A549 (cell line): ENCODE measurements at regions not wholly inside any gene's neighbourhood (a gene's known extent, or its start where the extent isn't known, plus 50 kb on each side); places are given as distances from the start of the nearest gene placed in this dataset.
A peak's percentile ranks its signal among the peaks of the same experiment; 100 is the strongest.

Experiments used
- ATAC-seq, 2 experiments: fragments of 200-7000 bp in 1 of 2; fragments of >200 bp in 1 of 2; cut with Nextera tagmentation in 1 of 2; cut with Tn5 transposase in 1 of 2; 3 replicates each; pipeline versions ENCODE4 v1.8.0 to v1.9.1; 2018 to 2020; ENCODE audit warnings: mild to moderate bottlenecking in 1 of 2, moderate library complexity in 1 of 2
- CTCF ChIA-PET: fragments of 300-600 bp; sonication (Branson Sonifier 250); formaldehyde crosslinking; extraction: SDS; loops from one replicate; lab custom pipeline; 2021; ENCODE audit warnings: antibody characterized with exemption, inconsistent platforms; lab: Yijun Ruan, JAX
- POLR2A ChIA-PET: fragments of 350-600 bp; formaldehyde crosslinking; extraction: SDS; loops from one replicate; lab custom pipeline; 2021; ENCODE audit warnings: antibody characterized with exemption, inconsistent platforms; lab: Yijun Ruan, JAX
- DNase-seq, 2 experiments: peaks; one replicate each; pipeline versions ENCODE4 v3.0.0 to v3.0.0-alpha.2; 2011 to 2016; ENCODE audit warnings: low read depth in 1 of 2, low spot score in 1 of 2
- FAIRE-seq: peaks from 2 replicates; lab custom pipeline; 2011; peaks lifted over from hg19 to GRCh38; lab: Jason Lieb, UNC
- H3K27ac ChIP-seq, 2 experiments: fragments of >200 bp; sonication (Bioruptor Twin); formaldehyde crosslinking; 3 replicates each; pipeline ENCODE4 v1.5.1; 2016 to 2017
- H3K4me1 ChIP-seq: fragments of >200 bp; sonication (Bioruptor Twin); formaldehyde crosslinking; 3 replicates; pipeline ENCODE4 v1.6.1; 2016
- H3K4me2 ChIP-seq: fragments of >200 bp; sonication (Bioruptor Twin); formaldehyde crosslinking; 3 replicates; pipeline ENCODE4 v1.6.1; 2016
- H3K4me3 ChIP-seq: fragments of >200 bp; sonication (Bioruptor Twin); formaldehyde crosslinking; 3 replicates; pipeline ENCODE4 v1.5.1; 2016
- H3K9me3 ChIP-seq: fragments of >200 bp; sonication (Bioruptor Twin); formaldehyde crosslinking; 3 replicates; pipeline ENCODE4 v1.6.1; 2016
- EHF ChIP-seq: fragments of 250-450 bp; sonication (Bioruptor Pico); IDR thresholded peaks from 2 replicates; pipeline ENCODE4 v1.5.0; 2020; ENCODE audit warnings: mild to moderate bottlenecking
- HOXB5 ChIP-seq: fragments of 250-450 bp; sonication (Bioruptor Pico); IDR thresholded peaks from 2 replicates; pipeline ENCODE4 v1.5.0; 2020; ENCODE audit warnings: mild to moderate bottlenecking, moderate library complexity
- JUN ChIP-seq, 2 experiments: fragments of >200 bp; sonication (Bioruptor Twin); formaldehyde crosslinking; IDR thresholded peaks; 2 replicates in 1 of 2; 3 replicates in 1 of 2; pipeline ENCODE4 v1.6.1; 2016 to 2017
- JUNB ChIP-seq: fragments of >200 bp; sonication (Bioruptor Twin); formaldehyde crosslinking; IDR thresholded peaks from 2 replicates; pipeline ENCODE4 v1.6.1; 2016
- KDM1A ChIP-seq: fragments of 200-600 bp; sonication (generic); IDR thresholded peaks from 2 replicates; pipeline ENCODE4 v1.6.1; 2016; ENCODE audit warnings: low read depth, mild to moderate bottlenecking
- MAFK ChIP-seq: fragments of 450-650 bp; IDR thresholded peaks from 2 replicates; pipeline ENCODE4 v1.6.1; 2014; ENCODE audit not compliant: partially characterized antibody
- MAZ ChIP-seq: fragments of 150-350 bp; IDR thresholded peaks from 2 replicates; pipeline ENCODE4 v1.6.1; 2014; ENCODE audit warnings: antibody characterized with exemption, low read depth, low read length, borderline replicate concordance
- MYC ChIP-seq: IDR thresholded peaks from 2 replicates; pipeline ENCODE4 v1.6.1; 2012; ENCODE audit warnings: mild to moderate bottlenecking, inconsistent platforms, low read length, improper control_type of control experiment, borderline replicate concordance
- NFE2L2 ChIP-seq: fragments of 150-350 bp; conservative IDR thresholded peaks from 2 replicates; pipeline ENCODE4 v1.6.1; 2014; ENCODE audit warnings: low read length
- NPAS2 ChIP-seq: fragments of 250-450 bp; sonication (Bioruptor Pico); IDR thresholded peaks from 2 replicates; pipeline ENCODE4 v1.8.0; 2022; ENCODE audit warnings: mild to moderate bottlenecking, moderate library complexity, borderline replicate concordance
- POLR2A ChIP-seq: IDR thresholded peaks from 2 replicates; pipeline ENCODE4 v1.6.1; 2012; ENCODE audit warnings: mild to moderate bottlenecking, low read length
- RARB ChIP-seq: fragments of 250-450 bp; sonication (Bioruptor Pico); IDR thresholded peaks from 2 replicates; pipeline ENCODE4 v1.8.0; 2021; ENCODE audit warnings: mild to moderate bottlenecking, moderate library complexity
- RCOR1 ChIP-seq: fragments of 150-350 bp; IDR thresholded peaks from 2 replicates; pipeline ENCODE4 v1.6.1; 2014; ENCODE audit warnings: antibody characterized with exemption, low read length, low read depth
- SREBF2 ChIP-seq: fragments of 450-650 bp; IDR thresholded peaks from 2 replicates; pipeline ENCODE4 v1.6.1; 2014; ENCODE audit warnings: mild to moderate bottlenecking, moderate library complexity
- ZFP36 ChIP-seq: fragments of 450-650 bp; IDR thresholded peaks from 2 replicates; pipeline ENCODE4 v1.6.1; 2014; ENCODE audit warnings: borderline replicate concordance; ENCODE audit not compliant: partially characterized antibody
- ZNF302 ChIP-seq: fragments of 250-450 bp; sonication (Bioruptor Pico); IDR thresholded peaks from 2 replicates; pipeline ENCODE4 v1.9.0; 2021; ENCODE audit warnings: inconsistent platforms, mild to moderate bottlenecking, moderate library complexity
- ZSCAN20 ChIP-seq: fragments of 250-450 bp; sonication (Bioruptor Pico); IDR thresholded peaks from 2 replicates; pipeline ENCODE4 v1.8.0; 2022; ENCODE audit warnings: mild to moderate bottlenecking, moderate library complexity
- WGBS: methylation state at CpG from one replicate; pipeline ENCODE4 v1.1.6; 2017; ENCODE audit errors: missing lambda C conversion rate; 5-methylcytosine and 5-hydroxymethylcytosine counted together
- TF ChIP-seq, protein P1 (sequence below): fragments of 250-450 bp; sonication (Bioruptor Pico); IDR thresholded peaks from 2 replicates; pipeline ENCODE4 v1.5.0; 2021; ENCODE audit warnings: mild to moderate bottlenecking, moderate library complexity, borderline replicate concordance
- TF ChIP-seq, protein P2 (sequence below): IDR thresholded peaks from 2 replicates; pipeline ENCODE4 v1.6.1; 2012
- TF ChIP-seq, protein P3 (sequence below): fragments of >200 bp; sonication (Bioruptor Twin); formaldehyde crosslinking; IDR thresholded peaks from 3 replicates; pipeline ENCODE4 v1.5.1; 2016
- TF ChIP-seq, protein P4 (sequence below): fragments of 150-350 bp; IDR thresholded peaks from 2 replicates; pipeline ENCODE4 v1.6.1; 2014; ENCODE audit warnings: low read depth, mild to moderate bottlenecking, low read length

DNA sequence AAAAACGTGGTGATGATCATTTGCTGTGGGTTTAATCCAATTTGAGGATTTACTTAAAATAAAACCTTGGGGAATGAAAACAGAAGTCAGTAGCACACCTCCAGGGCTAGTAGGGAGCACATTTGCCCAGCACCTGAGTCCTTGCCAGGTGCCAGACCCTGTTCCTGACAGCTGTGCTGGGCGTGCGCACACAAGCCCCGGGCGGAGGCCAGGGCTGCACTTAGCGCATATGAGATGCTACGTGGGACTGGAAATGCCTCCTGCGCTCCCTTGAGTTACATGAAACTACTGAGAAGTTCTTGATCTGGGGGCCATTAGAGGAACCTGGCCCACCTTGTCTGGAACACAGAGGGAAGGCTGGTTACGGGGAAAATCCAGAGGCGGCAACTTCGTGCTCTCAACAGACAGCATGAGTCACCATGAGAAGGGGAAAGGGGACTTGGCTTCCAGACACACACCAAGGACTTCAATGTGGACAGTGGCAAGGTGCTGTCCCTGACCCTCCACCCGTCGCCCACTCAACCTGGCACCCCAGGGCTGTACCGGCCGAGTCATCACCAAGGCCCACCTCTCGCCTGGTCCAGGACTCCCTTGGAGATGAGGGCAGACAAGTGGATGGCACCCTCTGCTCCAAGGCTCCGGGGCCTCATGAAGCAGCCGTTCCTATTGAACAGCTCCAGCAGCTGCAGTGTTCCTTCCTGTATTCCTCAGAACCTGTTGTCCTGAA is 1468.6 kb downstream of the BRD1 start:
- no peak for ATAC-seq
- POLR2A ChIA-PET: no interaction called here
- no peak for TF ChIP-seq JUN (IDR thresholded peaks at IDR 0.05)
- no peak for TF ChIP-seq ZFP36
- 91% methylated on average over 17 of the region's 18 CpGs for WGBS
- CTCF ChIA-PET: no interaction called here
- FAIRE-seq: no peak
- Histone ChIP-seq H3K4me2 (no peak overlapping the region), H3K27ac (peak overlapping the region in 1 of 2 experiments; percentile 94; a peak in 3 of 6 replicates), H3K4me3 (no peak overlapping the region), H3K9me3 (no peaks in the 10 kb centered on the region), H3K4me1 (peaks cover 11% of the 10 kb centered on the region)
- no peak for DNase-seq

DNA sequence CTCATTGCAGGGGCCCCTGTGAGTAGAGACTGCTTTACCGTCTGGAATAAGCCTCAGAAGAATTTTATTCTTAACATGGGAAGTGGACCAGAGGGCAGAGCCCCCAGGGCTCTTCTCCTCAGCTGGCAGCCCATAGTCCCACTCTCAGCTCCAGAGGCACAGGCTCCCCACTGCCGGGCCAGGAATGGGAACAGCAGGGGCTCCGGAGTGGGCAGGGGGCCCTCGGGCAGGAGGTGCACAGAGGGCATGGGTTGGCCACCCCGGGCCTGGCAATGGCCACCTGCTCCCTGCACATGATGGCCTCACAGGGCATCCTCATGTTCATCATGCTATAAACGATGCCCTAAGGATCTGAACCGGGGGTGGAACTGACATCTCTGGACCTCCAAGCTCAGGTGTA is 1469.7 kb downstream of the BRD1 start:
- Histone ChIP-seq H3K27ac (peak overlapping the region in 1 of 2 experiments; percentile 94; a peak in 3 of 6 replicates), H3K4me2 (no peak overlapping the region), H3K9me3 (no peaks in the 10 kb centered on the region), H3K4me1 (peaks cover 22% of the 10 kb centered on the region), H3K4me3 (no peak overlapping the region)
- DNase-seq: no peak
- TF ChIP-seq POLR2A (no peak), KDM1A (no peak), MAFK (no peak), RCOR1 (no peak), ZFP36 (no peak), ZNF302 (CRISPR knock-in tag) (no peak), SREBF2 (no peak), JUNB (no peak), EHF (no peak), MYC (no peak), NFE2L2 (no peak), ZSCAN20 (CRISPR knock-in tag) (no peak)
- TF ChIP-seq, protein P1, sequence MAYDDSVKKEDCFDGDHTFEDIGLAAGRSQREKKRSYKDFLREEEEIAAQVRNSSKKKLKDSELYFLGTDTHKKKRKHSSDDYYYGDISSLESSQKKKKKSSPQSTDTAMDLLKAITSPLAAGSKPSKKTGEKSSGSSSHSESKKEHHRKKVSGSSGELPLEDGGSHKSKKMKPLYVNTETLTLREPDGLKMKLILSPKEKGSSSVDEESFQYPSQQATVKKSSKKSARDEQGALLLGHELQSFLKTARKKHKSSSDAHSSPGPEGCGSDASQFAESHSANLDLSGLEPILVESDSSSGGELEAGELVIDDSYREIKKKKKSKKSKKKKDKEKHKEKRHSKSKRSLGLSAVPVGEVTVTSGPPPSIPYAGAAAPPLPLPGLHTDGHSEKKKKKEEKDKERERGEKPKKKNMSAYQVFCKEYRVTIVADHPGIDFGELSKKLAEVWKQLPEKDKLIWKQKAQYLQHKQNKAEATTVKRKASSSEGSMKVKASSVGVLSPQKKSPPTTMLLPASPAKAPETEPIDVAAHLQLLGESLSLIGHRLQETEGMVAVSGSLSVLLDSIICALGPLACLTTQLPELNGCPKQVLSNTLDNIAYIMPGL: no peak
- TF ChIP-seq, protein P2, sequence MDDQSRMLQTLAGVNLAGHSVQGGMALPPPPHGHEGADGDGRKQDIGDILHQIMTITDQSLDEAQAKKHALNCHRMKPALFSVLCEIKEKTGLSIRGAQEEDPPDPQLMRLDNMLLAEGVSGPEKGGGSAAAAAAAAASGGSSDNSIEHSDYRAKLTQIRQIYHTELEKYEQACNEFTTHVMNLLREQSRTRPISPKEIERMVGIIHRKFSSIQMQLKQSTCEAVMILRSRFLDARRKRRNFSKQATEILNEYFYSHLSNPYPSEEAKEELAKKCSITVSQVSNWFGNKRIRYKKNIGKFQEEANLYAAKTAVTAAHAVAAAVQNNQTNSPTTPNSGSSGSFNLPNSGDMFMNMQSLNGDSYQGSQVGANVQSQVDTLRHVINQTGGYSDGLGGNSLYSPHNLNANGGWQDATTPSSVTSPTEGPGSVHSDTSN: no peak
- TF ChIP-seq, protein P3, sequence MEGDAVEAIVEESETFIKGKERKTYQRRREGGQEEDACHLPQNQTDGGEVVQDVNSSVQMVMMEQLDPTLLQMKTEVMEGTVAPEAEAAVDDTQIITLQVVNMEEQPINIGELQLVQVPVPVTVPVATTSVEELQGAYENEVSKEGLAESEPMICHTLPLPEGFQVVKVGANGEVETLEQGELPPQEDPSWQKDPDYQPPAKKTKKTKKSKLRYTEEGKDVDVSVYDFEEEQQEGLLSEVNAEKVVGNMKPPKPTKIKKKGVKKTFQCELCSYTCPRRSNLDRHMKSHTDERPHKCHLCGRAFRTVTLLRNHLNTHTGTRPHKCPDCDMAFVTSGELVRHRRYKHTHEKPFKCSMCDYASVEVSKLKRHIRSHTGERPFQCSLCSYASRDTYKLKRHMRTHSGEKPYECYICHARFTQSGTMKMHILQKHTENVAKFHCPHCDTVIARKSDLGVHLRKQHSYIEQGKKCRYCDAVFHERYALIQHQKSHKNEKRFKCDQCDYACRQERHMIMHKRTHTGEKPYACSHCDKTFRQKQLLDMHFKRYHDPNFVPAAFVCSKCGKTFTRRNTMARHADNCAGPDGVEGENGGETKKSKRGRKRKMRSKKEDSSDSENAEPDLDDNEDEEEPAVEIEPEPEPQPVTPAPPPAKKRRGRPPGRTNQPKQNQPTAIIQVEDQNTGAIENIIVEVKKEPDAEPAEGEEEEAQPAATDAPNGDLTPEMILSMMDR: no peak
- TF ChIP-seq, protein P4, sequence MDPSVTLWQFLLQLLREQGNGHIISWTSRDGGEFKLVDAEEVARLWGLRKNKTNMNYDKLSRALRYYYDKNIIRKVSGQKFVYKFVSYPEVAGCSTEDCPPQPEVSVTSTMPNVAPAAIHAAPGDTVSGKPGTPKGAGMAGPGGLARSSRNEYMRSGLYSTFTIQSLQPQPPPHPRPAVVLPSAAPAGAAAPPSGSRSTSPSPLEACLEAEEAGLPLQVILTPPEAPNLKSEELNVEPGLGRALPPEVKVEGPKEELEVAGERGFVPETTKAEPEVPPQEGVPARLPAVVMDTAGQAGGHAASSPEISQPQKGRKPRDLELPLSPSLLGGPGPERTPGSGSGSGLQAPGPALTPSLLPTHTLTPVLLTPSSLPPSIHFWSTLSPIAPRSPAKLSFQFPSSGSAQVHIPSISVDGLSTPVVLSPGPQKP: no peak
- 100% methylated on average over 1 of the region's 7 CpGs for WGBS
- no peak for ATAC-seq
- POLR2A ChIA-PET: no interaction called here
- FAIRE-seq: no peak
- CTCF ChIA-PET: no interaction called here

DNA sequence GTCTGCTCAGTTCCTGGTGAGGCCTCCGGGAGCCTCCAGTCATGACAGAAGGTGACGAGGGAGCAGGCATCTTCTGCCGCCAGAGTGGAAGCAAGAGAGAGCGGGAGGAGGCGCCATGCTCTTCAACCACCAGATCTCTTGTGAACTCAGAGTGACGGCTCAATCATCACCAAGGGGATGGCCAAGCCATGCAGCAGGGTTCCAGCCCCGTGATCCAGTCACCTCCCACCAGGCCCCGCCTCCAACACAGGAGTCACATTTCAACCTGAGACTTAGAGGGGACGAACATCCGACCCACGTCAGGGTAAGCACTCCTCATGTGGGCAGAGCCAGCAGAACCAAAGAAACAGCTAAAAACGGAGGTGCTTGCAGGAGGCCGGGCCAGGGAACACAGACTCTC is 1470.5 kb downstream of the BRD1 start:
- no peak overlapping the region for H3K4me2 ChIP-seq
- POLR2A ChIA-PET: no interaction called here
- CTCF ChIA-PET: no interaction called here
- DNase-seq (no peak), ATAC-seq (no peak), FAIRE-seq (no peak)
- peaks cover 30% of the 10 kb centered on the region for H3K4me1 ChIP-seq
- no peak overlapping the region for H3K4me3 ChIP-seq
- WGBS: 98% methylated on average over 11 of the region's 13 CpGs
- no peak for TF ChIP-seq MAZ
- TF ChIP-seq RARB (CRISPR knock-in tag): no peak
- TF ChIP-seq HOXB5 (CRISPR knock-in tag): no peak
- TF ChIP-seq NPAS2: no peak
- H3K9me3 ChIP-seq: no peaks in the 10 kb centered on the region
- H3K27ac ChIP-seq: peak overlapping the region; percentile 28 to 94; a peak in 3 of 6 replicates
